GM23248 (cell line): ENCODE measurements at regions not wholly inside any gene's neighbourhood (a gene's known extent, or its start where the extent isn't known, plus 50 kb on each side); places are given as distances from the start of the nearest gene placed in this dataset.
A peak's percentile ranks its signal among the peaks of the same experiment; 100 is the strongest.

Source experiments
- DNase-seq: peaks from one replicate; pipeline ENCODE4 v3.0.0-alpha.2; 2015
- H2AFZ ChIP-seq: fragments of 200-600 bp; sonication (generic); 2 replicates; pipeline ENCODE4 v1.6.1; 2016; ENCODE audit warnings: antibody characterized with exemption
- H3F3A ChIP-seq: fragments of 200-600 bp; sonication (generic); 2 replicates; pipeline ENCODE4 v1.6.1; 2016; ENCODE audit warnings: mild to moderate bottlenecking, antibody characterized with exemption, mixed run types; ENCODE audit not compliant: insufficient read depth
- H3K27ac ChIP-seq: fragments of 200-600 bp; sonication (generic); 2 replicates; pipeline ENCODE4 v1.5.1; 2016; ENCODE audit warnings: mild to moderate bottlenecking
- H3K27me3 ChIP-seq: fragments of 200-600 bp; sonication (generic); replicated peaks from 2 replicates; pipeline ENCODE4 v1.6.1; 2016; ENCODE audit warnings: mild to moderate bottlenecking; ENCODE audit not compliant: insufficient read depth
- H3K36me3 ChIP-seq: fragments of 200-600 bp; sonication (generic); 2 replicates; pipeline ENCODE4 v1.6.1; 2016; ENCODE audit warnings: low read depth, mild to moderate bottlenecking
- H3K4me1 ChIP-seq: fragments of 200-600 bp; sonication (generic); 2 replicates; pipeline ENCODE4 v1.6.1; 2016; ENCODE audit warnings: mild to moderate bottlenecking; ENCODE audit not compliant: insufficient read depth
- H3K4me2 ChIP-seq: fragments of 200-600 bp; sonication (generic); one replicate; pipeline ENCODE4 v1.6.1; 2016; ENCODE audit warnings: mild to moderate bottlenecking; ENCODE audit not compliant: unreplicated experiment
- H3K4me3 ChIP-seq: fragments of 200-600 bp; sonication (generic); 2 replicates; pipeline ENCODE4 v1.5.1; 2016; ENCODE audit warnings: mild to moderate bottlenecking
- H3K79me2 ChIP-seq: fragments of 200-600 bp; sonication (generic); 2 replicates; pipeline ENCODE4 v1.6.1; 2016; ENCODE audit warnings: mild to moderate bottlenecking; ENCODE audit not compliant: insufficient read depth
- H3K9ac ChIP-seq: fragments of 200-600 bp; sonication (generic); 2 replicates; pipeline ENCODE4 v1.6.1; 2016; ENCODE audit warnings: mild to moderate bottlenecking
- H3K9me2 ChIP-seq: fragments of 200-600 bp; sonication (generic); 2 replicates; pipeline ENCODE4 v1.6.1; 2016; ENCODE audit warnings: mixed run types, mild to moderate bottlenecking, moderate library complexity; ENCODE audit not compliant: insufficient read depth
- H3K9me3 ChIP-seq: fragments of 200-600 bp; sonication (generic); one replicate; pipeline ENCODE4 v1.6.1; 2017; ENCODE audit warnings: low read depth
- H4K20me1 ChIP-seq: fragments of 200-600 bp; sonication (generic); 2 replicates; pipeline ENCODE4 v1.6.0; 2016; ENCODE audit not compliant: insufficient read depth
- EZH2 ChIP-seq: fragments of 200-600 bp; sonication (generic); IDR thresholded peaks from 2 replicates; pipeline ENCODE4 v1.6.1; 2018; ENCODE audit warnings: antibody characterized with exemption, mild to moderate bottlenecking; ENCODE audit not compliant: insufficient read depth, poor library complexity, severe bottlenecking
- EZH2phosphoT487 ChIP-seq: fragments of 200-600 bp; sonication (generic); IDR thresholded peaks from 2 replicates; pipeline ENCODE4 v1.6.1; 2018; ENCODE audit warnings: antibody characterized with exemption, moderate library complexity, mild to moderate bottlenecking, low read depth; ENCODE audit not compliant: insufficient read depth
- WGBS, 2 experiments: methylation state at CpG; one replicate each; pipeline ENCODE4 v1.1.6; 2015 to 2017; ENCODE audit warnings: low lambda C conversion rate in 2 of 2, low coverage in 1 of 2; ENCODE audit errors: missing lambda C conversion rate in 2 of 2; 5-methylcytosine and 5-hydroxymethylcytosine counted together
- in situ Hi-C: fragments of 300-500 bp; cut with MboI; formaldehyde crosslinking; loops from 2 replicates; pipeline ENCODE4 v1.15.0; 2020

GRCh38 chr12:111174961-111175345 lies 193.9 kb downstream of the PHETA1 start:
- Histone ChIP-seq H3K4me1 (no peaks in the 10 kb centered on the region), H3K9ac (no peak overlapping the region), H3K4me2 (no peak overlapping the region), H4K20me1 (no peaks in the 10 kb centered on the region), H3K9me3 (no peaks in the 10 kb centered on the region), H3K36me3 (no peaks in the 10 kb centered on the region), H3K4me3 (no peak overlapping the region), H3K9me2 (no peaks in the 10 kb centered on the region), H3F3A (no peaks in the 10 kb centered on the region), H3K27ac (no peak overlapping the region), H3K27me3 (peaks cover 35% of the 10 kb centered on the region), H3K79me2 (no peaks in the 10 kb centered on the region), H2AFZ (no peak overlapping the region)
- no peak for DNase-seq
- TF ChIP-seq EZH2phosphoT487, result no peak
- no peak for TF ChIP-seq EZH2
- in situ Hi-C loops, result no loop called here
- WGBS, 2 experiments, result 0 to 3% methylated on average over 3 of the region's 3 CpGs

GRCh38 chr12:111174251-111174960 lies 194.5 kb downstream of the PHETA1 start:
- TF ChIP-seq EZH2phosphoT487, result no peak
- TF ChIP-seq EZH2, result no peak
- Histone ChIP-seq H3K36me3 (no peaks in the 10 kb centered on the region), H2AFZ (no peak overlapping the region), H3K9ac (no peak overlapping the region), H3K4me1 (no peaks in the 10 kb centered on the region), H3K27ac (no peak overlapping the region), H3K27me3 (peaks cover 33% of the 10 kb centered on the region), H3K9me3 (no peaks in the 10 kb centered on the region), H3K4me2 (no peak overlapping the region), H3K9me2 (no peaks in the 10 kb centered on the region), H3F3A (no peaks in the 10 kb centered on the region), H3K4me3 (no peak overlapping the region), H4K20me1 (no peaks in the 10 kb centered on the region), H3K79me2 (no peaks in the 10 kb centered on the region)
- in situ Hi-C loops, result no loop called here
- WGBS, 2 experiments, result 33 to 36% methylated on average over 8 of the region's 8 CpGs
- DNase-seq, result peak; percentile 12

GRCh38 chr12:111173836-111174235 lies 195.1 kb downstream of the PHETA1 start:
- no peaks in the 10 kb centered on the region for H4K20me1 ChIP-seq
- no peak overlapping the region for H3K4me3 ChIP-seq
- H3K27ac ChIP-seq, result no peak overlapping the region
- TF ChIP-seq EZH2phosphoT487, result no peak
- TF ChIP-seq EZH2, result no peak
- H3K36me3 ChIP-seq, result no peaks in the 10 kb centered on the region
- peaks cover 33% of the 10 kb centered on the region for H3K27me3 ChIP-seq
- no peaks in the 10 kb centered on the region for H3K9me2 ChIP-seq
- H3K4me2 ChIP-seq, result no peak overlapping the region
- no peak overlapping the region for H3K9ac ChIP-seq
- 57 to 70% methylated on average over 3 of the region's 3 CpGs for WGBS, 2 experiments
- no peaks in the 10 kb centered on the region for H3F3A ChIP-seq
- H3K4me1 ChIP-seq, result no peaks in the 10 kb centered on the region
- no peaks in the 10 kb centered on the region for H3K79me2 ChIP-seq
- no peaks in the 10 kb centered on the region for H3K9me3 ChIP-seq
- H2AFZ ChIP-seq, result no peak overlapping the region
- in situ Hi-C loops, result no loop called here
- DNase-seq, result no peak

- TF ChIP-seq EZH2 (no peak), EZH2phosphoT487 (no peak)
- Histone ChIP-seq H3K27ac (no peak overlapping the region), H3K4me3 (no peak overlapping the region), H3K4me1 (no peaks in the 10 kb centered on the region), H3K9ac (no peak overlapping the region), H3K79me2 (no peaks in the 10 kb centered on the region), H3K36me3 (no peaks in the 10 kb centered on the region), H2AFZ (no peak overlapping the region), H3K9me2 (no peaks in the 10 kb centered on the region), H4K20me1 (no peaks in the 10 kb centered on the region), H3K9me3 (no peaks in the 10 kb centered on the region), H3K4me2 (no peak overlapping the region), H3K27me3 (peaks cover 33% of the 10 kb centered on the region), H3F3A (no peaks in the 10 kb centered on the region)
- WGBS, 2 experiments, result 53 to 58% methylated on average over 5 of the region's 5 CpGs
- DNase-seq, result no peak
- in situ Hi-C loops, result no loop called here
These were observed 195.5 kb downstream of the PHETA1 start for GRCh38 chr12:111173391-111173790.
